GM12878 (cell line): ENCODE measurements at regions not wholly inside any gene's neighbourhood (a gene's known extent, or its start where the extent isn't known, plus 50 kb on each side); places are given as distances from the start of the nearest gene placed in this dataset.

Source experiments
- EZH2 ChIP-seq: IDR thresholded peaks from 2 replicates; pipeline ENCODE4 v1.6.1; 2012; ENCODE audit warnings: low read depth, mild to moderate bottlenecking, control low read depth, inconsistent platforms, low read length, borderline replicate concordance; ENCODE audit not compliant: control insufficient read depth
- GABPA ChIP-seq: IDR thresholded peaks from 2 replicates; pipeline ENCODE4 v1.6.1; 2014; ENCODE audit warnings: antibody characterized with exemption, low read depth, mild to moderate bottlenecking, inconsistent platforms
- HDGF ChIP-seq: fragments of 450-650 bp; IDR thresholded peaks from 2 replicates; pipeline ENCODE4 v1.6.1; 2016; ENCODE audit warnings: antibody characterized with exemption
- NRF1 ChIP-seq: conservative IDR thresholded peaks from 2 replicates; pipeline ENCODE4 v1.6.1; 2011; ENCODE audit warnings: mild to moderate bottlenecking, low read depth, low read length, improper control_type of control experiment
- RCOR1 ChIP-seq: conservative IDR thresholded peaks from 2 replicates; pipeline ENCODE4 v1.6.1; 2012; ENCODE audit warnings: low read depth, low read length, improper control_type of control experiment
- SIN3A ChIP-seq: IDR thresholded peaks from 2 replicates; pipeline ENCODE4 v1.6.1; 2012; ENCODE audit warnings: low read depth, low read length, improper control_type of control experiment
- SPI1 ChIP-seq: IDR thresholded peaks from 2 replicates; pipeline ENCODE4 v1.6.1; 2011; ENCODE audit warnings: low read depth, mild to moderate bottlenecking, low read length, moderate library complexity, borderline replicate concordance; ENCODE audit not compliant: insufficient read depth
- TAF1 ChIP-seq: IDR thresholded peaks from 2 replicates; pipeline ENCODE4 v1.6.1; 2011; ENCODE audit warnings: mild to moderate bottlenecking, low read depth, low read length, borderline replicate concordance
- ZNF274 ChIP-seq: IDR thresholded peaks from one replicate; pipeline ENCODE4 v1.8.0; 2011; ENCODE audit not compliant: insufficient read length, insufficient read depth
- TF ChIP-seq, protein P1 (sequence below), 3 experiments: IDR thresholded peaks in 2 of 3; conservative IDR thresholded peaks in 1 of 3; 2 replicates each; pipeline ENCODE4 v1.5.1; 2011; ENCODE audit warnings: low read depth in 3 of 3, low read length in 3 of 3, mild to moderate bottlenecking in 3 of 3, control low read depth in 2 of 3, moderate library complexity in 2 of 3, inconsistent platforms in 1 of 3, mixed read lengths in 1 of 3; ENCODE audit not compliant: control insufficient read depth in 2 of 3, insufficient read depth in 1 of 3; ENCODE audit errors: extremely low read depth in 1 of 3

DNA sequence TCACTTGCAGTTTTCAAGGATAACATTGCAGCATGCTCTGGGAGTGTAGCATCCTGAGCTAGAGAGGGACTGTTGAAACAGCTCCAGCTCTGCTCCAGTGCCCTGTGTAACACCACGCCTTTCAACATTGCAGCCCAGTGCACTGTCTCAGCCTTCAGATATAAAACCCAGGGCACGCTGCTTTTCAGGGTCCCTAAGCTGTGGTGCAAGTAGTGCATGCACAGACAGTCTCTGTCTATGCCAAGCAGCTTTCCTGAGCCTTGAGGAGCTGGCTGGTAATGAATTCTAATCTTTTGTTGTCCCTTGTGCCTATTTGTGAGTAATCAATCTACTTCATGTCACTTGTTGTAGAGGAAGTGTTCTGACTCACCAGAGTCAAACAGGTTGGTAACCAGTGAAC, 897.0 kb downstream of the ARAP2 start:
- TF ChIP-seq EZH2: no peak
- TF ChIP-seq ZNF274: no peak
- no peak for TF ChIP-seq TAF1
- TF ChIP-seq SPI1: no peak
- no peak for TF ChIP-seq HDGF
- TF ChIP-seq SIN3A: no peak
- TF ChIP-seq, protein P1, sequence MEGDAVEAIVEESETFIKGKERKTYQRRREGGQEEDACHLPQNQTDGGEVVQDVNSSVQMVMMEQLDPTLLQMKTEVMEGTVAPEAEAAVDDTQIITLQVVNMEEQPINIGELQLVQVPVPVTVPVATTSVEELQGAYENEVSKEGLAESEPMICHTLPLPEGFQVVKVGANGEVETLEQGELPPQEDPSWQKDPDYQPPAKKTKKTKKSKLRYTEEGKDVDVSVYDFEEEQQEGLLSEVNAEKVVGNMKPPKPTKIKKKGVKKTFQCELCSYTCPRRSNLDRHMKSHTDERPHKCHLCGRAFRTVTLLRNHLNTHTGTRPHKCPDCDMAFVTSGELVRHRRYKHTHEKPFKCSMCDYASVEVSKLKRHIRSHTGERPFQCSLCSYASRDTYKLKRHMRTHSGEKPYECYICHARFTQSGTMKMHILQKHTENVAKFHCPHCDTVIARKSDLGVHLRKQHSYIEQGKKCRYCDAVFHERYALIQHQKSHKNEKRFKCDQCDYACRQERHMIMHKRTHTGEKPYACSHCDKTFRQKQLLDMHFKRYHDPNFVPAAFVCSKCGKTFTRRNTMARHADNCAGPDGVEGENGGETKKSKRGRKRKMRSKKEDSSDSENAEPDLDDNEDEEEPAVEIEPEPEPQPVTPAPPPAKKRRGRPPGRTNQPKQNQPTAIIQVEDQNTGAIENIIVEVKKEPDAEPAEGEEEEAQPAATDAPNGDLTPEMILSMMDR (IDR thresholded peaks at IDR 0.05 in 2 of 3, conservative IDR thresholded peaks at IDR 0.05 in 1 of 3; ENCODE audit: control insufficient read depth in 2 of 3, extremely low read depth in 1 of 3, insufficient read depth in 1 of 3, low read depth in 3 of 3, low read length in 3 of 3): no peak
- TF ChIP-seq GABPA: no peak
- no peak for TF ChIP-seq RCOR1
- TF ChIP-seq NRF1: no peak
